Testis (tissue), 2 donors: ENCODE measurements at regions not wholly inside any gene's neighbourhood (a gene's known extent, or its start where the extent isn't known, plus 50 kb on each side); places are given as distances from the start of the nearest gene placed in this dataset.

Source experiments
- DNase-seq: peaks from one replicate; pipeline ENCODE4 v3.0.0-alpha.2; 2019
- H3K27ac ChIP-seq, 2 donors: fragments of 200-600 bp; sonication (generic); one replicate each; pipeline ENCODE4 v1.5.1; 2019
- H3K27me3 ChIP-seq: fragments of 200-600 bp; sonication (generic); one replicate; pipeline ENCODE4 v1.5.1; 2019
- H3K36me3 ChIP-seq: fragments of 200-600 bp; sonication (generic); one replicate; pipeline ENCODE4 v1.5.1; 2017; ENCODE audit warnings: low read depth; ENCODE audit errors: missing control alignments
- H3K4me1 ChIP-seq: fragments of 200-600 bp; sonication (generic); one replicate; pipeline ENCODE4 v1.5.1; 2019
- H3K4me3 ChIP-seq, 2 donors: fragments of 200-600 bp; sonication (generic); one replicate each; pipeline ENCODE4 v1.5.1; 2017 to 2019
- H3K9me3 ChIP-seq: fragments of 200-600 bp; sonication (generic); one replicate; pipeline ENCODE4 v1.5.1; 2017
- POLR2A ChIP-seq: fragments of 450-650 bp; IDR thresholded peaks from one replicate; pipeline ENCODE4 v1.6.1; 2017; ENCODE audit warnings: antibody characterized with exemption, mild to moderate bottlenecking, moderate library complexity
- WGBS, 2 donors: methylation state at CpG; one replicate each; pipeline ENCODE4 v1.1.5; 2018; 5-methylcytosine and 5-hydroxymethylcytosine counted together
- intact Hi-C: fragments of 100-400 bp; cut with DNase I; formaldehyde crosslinking; loops from one replicate; pipeline ENCODE4 v1.15.1; 2023; ENCODE audit warnings: low total_unique reads
- TF ChIP-seq, protein P1 (sequence below), 3 experiments: fragments of 450-650 bp in 2 of 3; fragments of 200-600 bp in 1 of 3; sonication (generic) in 1 of 3; IDR thresholded peaks; one replicate each; pipeline ENCODE4 v1.5.1; 2016 to 2019; ENCODE audit warnings: antibody characterized with exemption in 3 of 3, mild to moderate bottlenecking in 2 of 3, moderate library complexity in 1 of 3

DNA sequence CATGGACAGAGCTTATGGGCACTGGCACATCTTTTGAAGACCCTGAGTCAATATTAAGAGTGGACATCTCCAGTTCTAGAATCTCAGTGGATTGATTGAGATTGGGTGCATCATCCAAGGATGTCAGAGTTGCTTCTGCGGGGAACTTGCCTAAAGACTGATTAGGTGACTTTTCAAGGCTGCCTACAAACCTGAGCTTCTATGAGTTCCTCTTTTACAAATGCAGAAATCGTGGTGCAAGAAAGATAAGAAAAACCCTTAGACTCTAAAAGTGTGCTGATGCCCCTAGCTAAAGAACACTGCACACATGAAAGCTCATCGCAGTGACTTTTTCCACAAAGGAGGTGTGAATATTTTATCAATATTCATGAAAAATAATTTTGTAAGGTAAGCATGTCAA is 86.8 kb upstream of the NEDD4L start:
- Histone ChIP-seq H3K36me3 (no peaks in the 10 kb centered on the region), H3K27ac (no peak overlapping the region), H3K27me3 (no peaks in the 10 kb centered on the region), H3K4me1 (no peaks in the 10 kb centered on the region), H3K4me3 (no peak overlapping the region), H3K9me3 (no peaks in the 10 kb centered on the region)
- no peak for TF ChIP-seq POLR2A
- TF ChIP-seq, protein P1, sequence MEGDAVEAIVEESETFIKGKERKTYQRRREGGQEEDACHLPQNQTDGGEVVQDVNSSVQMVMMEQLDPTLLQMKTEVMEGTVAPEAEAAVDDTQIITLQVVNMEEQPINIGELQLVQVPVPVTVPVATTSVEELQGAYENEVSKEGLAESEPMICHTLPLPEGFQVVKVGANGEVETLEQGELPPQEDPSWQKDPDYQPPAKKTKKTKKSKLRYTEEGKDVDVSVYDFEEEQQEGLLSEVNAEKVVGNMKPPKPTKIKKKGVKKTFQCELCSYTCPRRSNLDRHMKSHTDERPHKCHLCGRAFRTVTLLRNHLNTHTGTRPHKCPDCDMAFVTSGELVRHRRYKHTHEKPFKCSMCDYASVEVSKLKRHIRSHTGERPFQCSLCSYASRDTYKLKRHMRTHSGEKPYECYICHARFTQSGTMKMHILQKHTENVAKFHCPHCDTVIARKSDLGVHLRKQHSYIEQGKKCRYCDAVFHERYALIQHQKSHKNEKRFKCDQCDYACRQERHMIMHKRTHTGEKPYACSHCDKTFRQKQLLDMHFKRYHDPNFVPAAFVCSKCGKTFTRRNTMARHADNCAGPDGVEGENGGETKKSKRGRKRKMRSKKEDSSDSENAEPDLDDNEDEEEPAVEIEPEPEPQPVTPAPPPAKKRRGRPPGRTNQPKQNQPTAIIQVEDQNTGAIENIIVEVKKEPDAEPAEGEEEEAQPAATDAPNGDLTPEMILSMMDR (IDR thresholded peaks at IDR 0.05), result no peak
- DNase-seq, result no peak
- intact Hi-C loops, result no loop called here
- WGBS, 2 donors, result 79 to 93% methylated on average over 3 of the region's 3 CpGs

DNA sequence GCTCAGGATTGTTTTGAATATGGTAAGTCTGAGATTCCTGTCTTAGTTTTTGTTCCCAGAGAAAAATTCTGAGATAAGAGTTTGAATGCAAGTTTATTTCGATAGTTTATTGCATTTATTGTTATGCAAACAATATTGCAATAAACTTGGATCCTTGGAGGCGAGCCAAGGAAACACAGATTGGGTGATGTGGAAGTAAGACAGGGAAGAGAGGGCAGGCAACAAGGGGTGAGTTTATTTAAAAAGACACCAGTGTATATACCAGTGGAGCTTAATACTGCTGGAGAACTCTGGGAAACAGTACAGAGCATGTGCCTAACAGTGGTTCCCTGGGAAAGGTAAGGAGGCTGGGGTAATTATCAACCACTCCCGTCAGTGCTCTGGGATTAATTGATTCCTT is 87.5 kb upstream of the NEDD4L start:
- Histone ChIP-seq H3K9me3 (no peaks in the 10 kb centered on the region), H3K4me3 (no peak overlapping the region), H3K4me1 (no peaks in the 10 kb centered on the region), H3K27me3 (no peaks in the 10 kb centered on the region), H3K27ac (no peak overlapping the region), H3K36me3 (no peaks in the 10 kb centered on the region)
- intact Hi-C loops, result no loop called here
- WGBS, 2 donors, result 77 to 84% methylated on average over 3 of the region's 3 CpGs
- TF ChIP-seq, protein P1 (IDR thresholded peaks at IDR 0.05), result no peak
- TF ChIP-seq POLR2A, result no peak
- DNase-seq, result no peak

DNA sequence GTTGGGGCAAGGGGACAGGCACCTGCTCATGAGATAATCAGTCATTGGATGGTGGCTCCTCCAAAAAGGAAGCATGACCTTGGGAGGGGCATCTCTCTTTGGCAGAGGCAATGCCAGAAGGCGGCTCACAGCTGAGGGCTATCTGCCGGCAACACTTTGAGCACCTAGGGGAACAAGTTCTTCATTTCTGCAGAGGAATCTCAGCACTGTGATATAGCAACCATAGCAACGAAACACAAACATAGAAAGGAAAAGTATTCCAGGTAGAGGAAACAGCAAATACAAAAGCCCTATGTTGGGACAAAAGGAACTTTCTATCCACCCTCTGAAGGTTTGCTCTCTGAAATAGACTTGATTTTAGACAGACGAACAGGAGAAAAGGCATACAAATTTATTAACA is 89.1 kb upstream of the NEDD4L start:
- no peak overlapping the region for H3K27ac ChIP-seq
- no peaks in the 10 kb centered on the region for H3K27me3 ChIP-seq
- H3K36me3 ChIP-seq, result no peaks in the 10 kb centered on the region
- H3K4me1 ChIP-seq, result no peaks in the 10 kb centered on the region
- TF ChIP-seq POLR2A, result no peak
- TF ChIP-seq, protein P1 (IDR thresholded peaks at IDR 0.05), result no peak
- 88 to 91% methylated on average over 4 of the region's 4 CpGs for WGBS, 2 donors
- no peak for DNase-seq
- H3K9me3 ChIP-seq, result no peaks in the 10 kb centered on the region
- no peak overlapping the region for H3K4me3 ChIP-seq
- intact Hi-C loops, result no loop called here

DNA sequence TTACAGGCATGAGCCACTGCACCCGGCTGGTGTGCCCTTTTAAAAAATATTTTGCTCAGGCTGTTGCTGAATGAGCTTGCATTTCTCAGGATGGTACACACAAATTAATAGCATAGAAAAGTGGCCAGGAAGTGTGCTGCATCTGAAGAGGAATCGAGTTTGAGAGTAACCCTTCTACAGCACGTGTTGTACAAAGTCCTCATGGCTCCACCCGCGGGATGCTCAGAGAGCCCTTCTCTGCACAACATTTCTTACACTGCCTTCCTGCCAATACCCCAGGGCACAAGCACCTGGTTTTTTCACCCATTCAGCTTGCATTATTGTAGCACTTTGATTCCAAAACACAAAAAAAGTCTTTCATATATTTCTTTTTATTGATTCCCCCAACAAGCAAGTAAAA is 90.1 kb upstream of the NEDD4L start:
- DNase-seq, result no peak
- TF ChIP-seq, protein P1 (IDR thresholded peaks at IDR 0.05), result no peak
- no peak for TF ChIP-seq POLR2A
- Histone ChIP-seq H3K4me1 (no peaks in the 10 kb centered on the region), H3K4me3 (no peak overlapping the region), H3K36me3 (no peaks in the 10 kb centered on the region), H3K27ac (no peak overlapping the region), H3K9me3 (no peaks in the 10 kb centered on the region), H3K27me3 (no peaks in the 10 kb centered on the region)
- intact Hi-C loops, result no loop called here
- WGBS, 2 donors, result 77 to 80% methylated on average over 5 of the region's 5 CpGs

DNA sequence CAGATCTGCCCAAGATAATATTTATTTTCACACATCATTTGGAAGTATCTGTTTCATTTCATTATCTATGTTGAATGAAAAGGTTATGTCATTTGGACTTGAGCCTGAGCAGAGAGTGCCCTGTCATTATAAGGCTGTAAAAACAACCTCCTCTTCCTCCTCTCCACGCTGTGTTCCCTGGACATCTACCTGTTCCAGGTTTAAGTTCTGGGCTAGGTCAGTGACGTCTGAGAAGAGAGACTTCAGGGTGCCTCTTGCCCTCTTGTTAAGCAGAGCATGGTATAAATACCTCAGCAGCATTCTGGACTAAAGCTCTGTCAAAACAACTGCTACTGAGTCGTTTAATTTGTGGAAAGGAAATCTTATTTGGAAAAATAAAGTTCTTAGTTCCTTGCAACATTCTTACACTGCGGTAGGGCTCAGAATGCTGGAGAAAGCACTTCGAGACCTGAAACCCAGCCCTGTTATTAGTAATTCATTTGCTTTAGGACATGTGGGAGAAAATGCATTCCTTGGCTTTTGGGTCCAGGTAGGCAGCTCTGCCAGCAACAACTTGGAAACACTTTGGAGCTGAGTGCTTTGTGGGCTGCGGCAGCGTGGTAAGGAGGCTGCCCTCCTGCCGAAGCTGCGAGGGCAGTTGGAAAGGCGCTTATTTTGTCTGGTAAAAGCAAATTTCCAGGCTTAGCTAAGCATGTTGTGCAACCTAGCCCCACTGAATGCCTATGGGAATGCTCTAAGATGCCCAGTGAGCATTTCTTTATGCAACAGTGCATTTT is 91.8 kb upstream of the NEDD4L start:
- no peaks in the 10 kb centered on the region for H3K27me3 ChIP-seq
- H3K4me1 ChIP-seq, result no peaks in the 10 kb centered on the region
- WGBS, 2 donors, result 74 to 80% methylated on average over 10 of the region's 10 CpGs
- H3K36me3 ChIP-seq, result no peaks in the 10 kb centered on the region
- TF ChIP-seq POLR2A, result no peak
- TF ChIP-seq, protein P1 (IDR thresholded peaks at IDR 0.05), result no peak
- DNase-seq, result no peak
- intact Hi-C loops, result no loop called here
- no peaks in the 10 kb centered on the region for H3K9me3 ChIP-seq
- H3K4me3 ChIP-seq, result no peak overlapping the region
- H3K27ac ChIP-seq, result no peak overlapping the region
